SK-MEL-5 (cell line): ENCODE measurements at regions not wholly inside any gene's neighbourhood (a gene's known extent, or its start where the extent isn't known, plus 50 kb on each side); places are given as distances from the start of the nearest gene placed in this dataset.
A peak's percentile ranks its signal among the peaks of the same experiment; 100 is the strongest.

Source experiments
- DNase-seq: peaks from one replicate; pipeline ENCODE4 v3.0.0-alpha.2; 2016; ENCODE audit warnings: low read depth, low spot score
- in situ Hi-C: cut with HindIII; loops from 2 replicates; pipeline ENCODE4 v1.10.0; 2016; ENCODE audit warnings: low sequenced_read_pairs, high pct_unique_total_duplicates, low pct_unique_long_range_greater_than_20kb

GRCh38 chr5:107808671-107809137 lies 138.0 kb upstream of the EFNA5 start:
- no peak for DNase-seq
- in situ Hi-C loops, result no loop called here

DNA sequence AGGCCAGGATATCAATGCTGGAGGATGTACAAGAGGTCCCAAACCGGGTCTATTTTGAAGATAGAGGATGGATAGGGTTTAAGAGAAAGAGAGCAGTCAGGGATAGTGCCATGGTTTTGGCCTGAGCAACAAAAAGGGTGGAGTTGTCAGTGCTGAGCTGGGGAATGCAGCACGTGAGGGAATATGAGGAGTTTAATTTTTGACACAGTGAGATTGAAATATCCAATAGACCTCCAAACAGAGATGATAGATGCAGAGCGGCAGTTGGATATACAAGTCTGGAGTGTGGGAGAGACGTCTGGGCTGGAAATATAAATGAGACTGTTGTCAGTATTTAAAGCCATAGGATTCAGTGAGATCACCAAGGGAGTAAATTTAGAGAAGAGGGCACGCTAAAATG lies 136.7 kb upstream of the EFNA5 start:
- in situ Hi-C loops, result no loop called here
- DNase-seq, result no peak

DNA sequence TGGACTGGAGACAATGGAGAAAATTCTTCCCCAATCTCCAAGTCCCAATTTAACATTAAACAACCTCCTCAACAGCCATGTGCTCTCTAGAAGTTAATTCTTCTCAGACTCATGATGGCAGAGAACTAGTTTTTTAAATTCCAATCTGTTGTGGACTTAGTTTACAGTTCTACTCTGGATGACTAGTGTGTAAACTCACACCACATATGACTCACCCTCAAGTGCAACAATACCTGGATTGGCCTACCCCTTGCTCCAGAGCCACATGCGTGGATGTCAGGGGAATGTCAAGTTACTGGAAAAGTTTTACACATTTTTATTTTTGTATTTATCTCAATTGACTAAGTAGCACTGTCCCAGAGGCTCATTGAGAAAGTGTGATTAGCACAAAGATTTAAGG lies 136.0 kb upstream of the EFNA5 start:
- DNase-seq, result no peak
- in situ Hi-C loops, result no loop called here

- in situ Hi-C loops, result no loop called here
- DNase-seq, result no peak
Measured at GRCh38 chr5:107806271-107806670, 135.5 kb upstream of the EFNA5 start.

- in situ Hi-C loops, result no loop called here
Measured at GRCh38 chr5:107805824-107806223, 135.1 kb upstream of the EFNA5 start.

DNA sequence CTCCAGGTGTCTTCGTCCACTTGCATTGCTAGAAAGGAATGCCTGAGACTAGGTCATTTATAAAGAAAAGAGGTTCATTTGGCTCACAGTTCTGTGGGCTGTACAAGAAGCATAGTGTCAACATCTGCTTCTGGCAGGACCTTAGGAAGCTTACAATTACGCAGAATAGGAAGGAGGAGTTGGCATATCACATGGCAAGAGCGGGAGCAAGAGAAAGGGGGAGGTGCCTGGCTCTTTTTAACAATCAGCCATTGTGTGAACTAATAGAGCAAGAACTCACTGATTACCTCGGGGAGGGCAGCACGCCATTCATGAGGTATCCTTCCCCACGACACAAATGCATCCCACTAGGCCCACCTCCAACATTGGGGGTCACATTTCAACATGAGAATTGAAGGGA lies 134.4 kb upstream of the EFNA5 start:
- in situ Hi-C loops, result no loop called here
- DNase-seq, result peak; percentile 63

More at GRCh38 chr5:107805824-107806223, 135.1 kb upstream of the EFNA5 start:
- DNase-seq, result no peak

DNA sequence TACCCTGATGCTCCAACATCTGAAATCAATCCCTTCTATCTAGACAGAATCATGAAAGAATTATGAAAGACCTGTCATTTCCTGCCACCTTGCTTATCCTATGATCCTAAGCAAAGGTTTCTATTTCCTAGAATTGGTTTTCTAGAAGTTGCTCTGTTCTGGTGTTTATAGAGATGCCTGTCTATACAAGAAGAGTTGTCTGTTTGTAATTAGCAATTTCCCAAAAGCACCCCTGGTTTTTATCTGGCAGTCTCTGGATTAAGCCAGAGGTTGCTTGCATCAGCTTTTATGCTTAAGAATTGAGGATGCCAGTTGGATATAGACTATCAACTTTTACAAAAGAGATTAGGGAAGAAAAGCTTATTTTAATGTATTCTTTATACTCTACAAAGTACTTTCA lies 133.0 kb upstream of the EFNA5 start:
- in situ Hi-C loops, result no loop called here
- no peak for DNase-seq

GRCh38 chr5:107801061-107801460 lies 130.3 kb upstream of the EFNA5 start:
- in situ Hi-C loops, result no loop called here
- no peak for DNase-seq

- in situ Hi-C loops, result no loop called here
Measured at GRCh38 chr5:107799306-107799705, 128.6 kb upstream of the EFNA5 start.

GRCh38 chr5:107796797-107797196 lies 126.1 kb upstream of the EFNA5 start:
- peak; percentile 9 for DNase-seq
- in situ Hi-C loops, result no loop called here

More at GRCh38 chr5:107799306-107799705, 128.6 kb upstream of the EFNA5 start:
- DNase-seq, result no peak

GRCh38 chr5:107794741-107795140 lies 124.0 kb upstream of the EFNA5 start:
- DNase-seq, result no peak
- in situ Hi-C loops, result no loop called here

- in situ Hi-C loops, result no loop called here
- no peak for DNase-seq
Measured at GRCh38 chr5:107792940-107793339, 122.2 kb upstream of the EFNA5 start.

DNA sequence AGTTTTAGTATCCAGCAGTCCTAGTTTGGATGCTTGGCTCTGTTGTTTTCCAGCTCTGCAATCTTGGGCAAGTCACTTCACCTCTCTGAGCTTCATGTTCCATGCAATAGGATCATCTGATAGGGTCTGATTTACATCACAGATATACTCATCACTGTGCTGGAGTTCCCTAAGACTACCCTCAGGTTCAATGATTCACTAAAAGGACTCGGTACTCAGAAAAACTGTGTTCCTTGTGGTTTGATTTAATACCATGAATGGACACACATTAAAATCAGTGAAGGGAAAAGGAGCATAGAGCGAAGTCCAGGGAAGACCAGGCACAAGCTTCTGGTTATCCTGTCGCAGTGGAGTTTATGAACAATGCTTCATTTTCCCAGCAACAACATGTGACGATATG lies 119.9 kb upstream of the EFNA5 start:
- no peak for DNase-seq
- in situ Hi-C loops, result no loop called here

- in situ Hi-C loops, result no loop called here
- DNase-seq, result no peak
Measured at GRCh38 chr5:107786424-107786823, 115.7 kb upstream of the EFNA5 start.

- in situ Hi-C loops, result no loop called here
- DNase-seq, result no peak
Measured at GRCh38 chr5:107783551-107783950, 112.8 kb upstream of the EFNA5 start.

DNA sequence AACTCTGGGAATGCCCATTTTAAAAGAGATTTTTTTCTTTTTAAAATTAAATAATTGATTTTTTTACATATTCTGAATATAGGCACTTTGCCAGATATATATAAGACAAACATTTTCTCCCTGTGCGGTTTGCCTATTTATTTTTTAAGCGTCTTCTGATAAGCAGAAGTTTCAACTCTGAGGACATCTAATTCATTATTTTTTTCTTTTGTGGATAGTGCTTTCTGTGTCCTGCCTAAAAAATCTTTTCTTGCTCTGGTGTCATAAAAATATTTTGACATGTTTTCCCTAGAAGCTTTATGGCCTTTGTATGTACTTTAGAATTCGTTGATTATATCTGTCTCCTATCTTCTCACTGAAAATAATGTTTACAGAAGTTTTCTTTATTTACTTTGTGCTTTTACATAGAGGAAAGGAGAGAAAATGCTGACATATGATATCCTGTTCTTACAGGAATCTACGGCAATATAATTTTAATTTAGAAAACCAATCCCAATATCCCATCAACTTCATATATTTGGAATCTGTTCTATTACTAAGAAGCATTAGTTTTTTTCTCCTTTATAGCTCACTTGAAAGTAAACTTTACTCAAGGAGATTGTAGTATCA lies 111.9 kb upstream of the EFNA5 start:
- DNase-seq, result no peak
- in situ Hi-C loops, result no loop called here

GRCh38 chr5:107781451-107781850 lies 110.7 kb upstream of the EFNA5 start:
- no peak for DNase-seq
- in situ Hi-C loops, result no loop called here

DNA sequence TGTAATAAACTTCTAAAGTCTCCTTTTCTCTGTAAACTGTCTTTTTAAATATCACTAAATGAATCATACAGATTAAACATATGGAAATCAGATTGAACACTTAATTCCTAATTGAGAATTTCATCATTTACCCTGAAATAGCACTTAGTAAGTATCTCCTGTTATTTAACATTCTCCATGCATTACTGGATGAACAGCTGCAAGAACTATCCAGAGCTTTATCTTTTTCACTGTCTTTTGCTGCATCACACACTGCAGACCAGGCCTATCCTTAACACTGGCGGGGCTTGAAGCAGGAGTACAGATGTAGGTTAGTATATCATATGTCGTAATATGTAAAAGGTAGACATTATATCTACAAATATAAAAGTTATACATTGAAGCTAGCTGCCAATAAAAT lies 108.7 kb upstream of the EFNA5 start:
- in situ Hi-C loops, result no loop called here
- DNase-seq, result no peak

DNA sequence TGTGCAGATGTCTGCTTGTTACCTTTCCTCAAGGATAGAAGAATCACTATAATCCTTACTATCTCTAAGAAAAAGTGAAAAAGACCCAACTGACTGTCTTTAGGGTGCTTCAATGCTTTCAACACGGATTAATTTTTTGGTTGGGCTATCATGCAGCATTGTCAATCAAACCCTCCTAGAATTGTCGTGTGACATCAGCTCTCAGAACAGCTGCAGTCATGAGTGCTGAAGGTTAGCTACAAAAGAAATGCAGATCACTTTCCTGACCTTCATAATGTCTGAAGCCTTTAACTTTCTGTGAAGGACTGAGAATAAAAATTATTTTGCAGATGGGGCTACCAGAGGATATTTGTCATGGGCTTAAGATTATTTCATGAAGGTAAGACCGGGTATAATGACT lies 107.9 kb upstream of the EFNA5 start:
- no peak for DNase-seq
- in situ Hi-C loops, result no loop called here
